DND-41 (cell line): ENCODE measurements at regions not wholly inside any gene's neighbourhood (a gene's known extent, or its start where the extent isn't known, plus 50 kb on each side); places are given as distances from the start of the nearest gene placed in this dataset.

Experiments used
- ATAC-seq: fragments of 200-7000 bp; cut with Tn5 transposase; 3 replicates; pipeline ENCODE4 v1.9.1; 2021; ENCODE audit warnings: low read depth; ENCODE audit not compliant: insufficient read depth
- DNase-seq: peaks from one replicate; pipeline ENCODE4 v3.0.0-alpha.2; 2020
- H2AFZ ChIP-seq: 2 replicates; pipeline ENCODE4 v1.6.0; 2012; ENCODE audit warnings: low read depth, low read length
- H3K27ac ChIP-seq: 2 replicates; pipeline ENCODE4 v1.5.1; 2012; ENCODE audit warnings: low read length, inconsistent platforms
- H3K27me3 ChIP-seq: fragments of 200-600 bp; sonication (generic); 2 replicates; pipeline ENCODE4 v1.6.0; 2012; ENCODE audit warnings: low read length, mild to moderate bottlenecking, inconsistent platforms; ENCODE audit not compliant: insufficient read depth, poor library complexity
- H3K36me3 ChIP-seq: 2 replicates; pipeline ENCODE4 v1.5.1; 2012; ENCODE audit warnings: low read length, inconsistent platforms; ENCODE audit not compliant: insufficient read depth
- H3K4me1 ChIP-seq: 2 replicates; pipeline ENCODE4 v1.5.1; 2012; ENCODE audit warnings: mild to moderate bottlenecking, low read length; ENCODE audit not compliant: insufficient read depth
- H3K4me2 ChIP-seq: 2 replicates; pipeline ENCODE4 v1.6.0; 2012; ENCODE audit warnings: mild to moderate bottlenecking, moderate library complexity, low read length, inconsistent platforms; ENCODE audit not compliant: insufficient read depth
- H3K4me3 ChIP-seq, 2 experiments: fragments of 200-600 bp in 1 of 2; shearing (Covaris generic) in 1 of 2; 2 replicates each; pipeline ENCODE4 v1.5.1; 2012 to 2016; ENCODE audit warnings: inconsistent platforms in 2 of 2, low read length in 2 of 2, mild to moderate bottlenecking in 2 of 2, low read depth in 1 of 2, moderate library complexity in 1 of 2
- H3K79me2 ChIP-seq: 2 replicates; pipeline ENCODE4 v1.6.0; 2012; ENCODE audit warnings: low read length, inconsistent platforms; ENCODE audit not compliant: insufficient read depth
- H3K9ac ChIP-seq: 2 replicates; pipeline ENCODE4 v1.6.0; 2012; ENCODE audit warnings: low read depth, mild to moderate bottlenecking, inconsistent platforms, low read length, moderate library complexity
- H3K9me3 ChIP-seq: 2 replicates; pipeline ENCODE4 v1.5.1; 2012; ENCODE audit warnings: low read length, moderate library complexity, mild to moderate bottlenecking, inconsistent platforms; ENCODE audit not compliant: insufficient read depth, severe bottlenecking
- H4K20me1 ChIP-seq: 2 replicates; pipeline ENCODE4 v1.6.0; 2012; ENCODE audit warnings: low read length; ENCODE audit not compliant: insufficient read depth
- CTCF ChIP-seq: IDR thresholded peaks from 2 replicates; pipeline ENCODE4 v1.5.1; 2012; ENCODE audit warnings: borderline replicate concordance, low read length, moderate library complexity, mild to moderate bottlenecking; ENCODE audit not compliant: poor library complexity, severe bottlenecking; ENCODE audit errors: extremely low read depth
- EZH2 ChIP-seq: IDR thresholded peaks from 3 replicates; pipeline ENCODE4 v1.6.1; 2012; ENCODE audit warnings: borderline replicate concordance, low read depth, mild to moderate bottlenecking, moderate library complexity, low read length, inconsistent platforms; ENCODE audit not compliant: severe bottlenecking

DNA sequence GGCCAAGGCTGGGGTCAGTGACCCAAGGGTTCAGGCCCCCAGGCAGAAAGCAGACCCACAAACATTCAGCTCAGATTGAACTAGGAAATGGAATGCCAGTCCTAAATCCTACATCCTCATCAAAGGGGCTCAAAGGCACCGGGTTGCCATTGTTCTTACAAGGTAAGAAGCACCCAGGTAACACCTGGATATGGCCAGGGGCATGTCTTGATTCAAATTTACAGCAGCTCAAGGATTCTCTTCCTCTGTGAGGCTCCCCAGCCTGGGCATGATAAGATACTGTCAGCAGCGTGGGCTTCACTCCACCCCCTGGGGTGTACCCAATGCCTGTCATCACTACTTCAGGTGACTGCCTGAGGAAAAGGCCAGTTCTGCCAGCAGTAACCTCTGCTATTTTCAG is 92.1 kb upstream of the FSTL4 start:
- no peaks in the 10 kb centered on the region; the same call in 1 of the 2 replicates for H4K20me1 ChIP-seq
- DNase-seq (no peak), ATAC-seq (no peak)
- H3K27me3 ChIP-seq: peaks cover 7% of the 10 kb centered on the region
- H3K9ac ChIP-seq: no peak overlapping the region
- TF ChIP-seq EZH2 (no peak), CTCF (no peak)
- no peaks in the 10 kb centered on the region for H3K4me1 ChIP-seq
- H3K4me3 ChIP-seq: no peak overlapping the region
- H3K36me3 ChIP-seq: no peaks in the 10 kb centered on the region
- no peaks in the 10 kb centered on the region for H3K79me2 ChIP-seq
- H3K27ac ChIP-seq: no peak overlapping the region
- no peak overlapping the region for H3K4me2 ChIP-seq
- no peaks in the 10 kb centered on the region for H3K9me3 ChIP-seq
- no peak overlapping the region for H2AFZ ChIP-seq

DNA sequence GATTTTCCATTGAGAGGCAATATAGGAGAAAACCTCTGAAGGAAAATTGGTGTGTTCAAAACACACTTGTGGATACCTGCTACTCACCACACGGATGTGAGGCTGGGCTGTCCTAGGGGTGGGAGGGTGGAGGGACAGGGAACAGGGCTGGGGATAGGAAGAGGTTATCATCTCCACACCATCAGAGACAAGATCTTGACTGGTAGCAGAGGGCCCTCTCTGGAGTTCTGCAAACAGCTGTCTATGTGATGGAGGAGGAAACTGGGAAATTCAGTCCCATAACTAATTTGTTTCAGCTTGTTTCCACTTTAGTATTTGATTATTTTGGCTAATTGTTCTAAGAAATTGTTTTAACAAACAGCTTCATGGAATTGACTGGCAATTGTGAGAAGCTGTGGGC is 91.6 kb upstream of the FSTL4 start:
- H3K9me3 ChIP-seq: no peaks in the 10 kb centered on the region
- peaks cover 7% of the 10 kb centered on the region for H3K27me3 ChIP-seq
- H3K36me3 ChIP-seq: no peaks in the 10 kb centered on the region
- H2AFZ ChIP-seq: no peak overlapping the region
- H3K4me3 ChIP-seq: no peak overlapping the region
- H3K27ac ChIP-seq: no peak overlapping the region
- no peak overlapping the region for H3K4me2 ChIP-seq
- no peak for TF ChIP-seq EZH2
- TF ChIP-seq CTCF: no peak
- no peaks in the 10 kb centered on the region; the same call in 1 of the 2 replicates for H4K20me1 ChIP-seq
- no peaks in the 10 kb centered on the region for H3K79me2 ChIP-seq
- H3K4me1 ChIP-seq: no peaks in the 10 kb centered on the region
- H3K9ac ChIP-seq: no peak overlapping the region
- DNase-seq (no peak), ATAC-seq (no peak)

DNA sequence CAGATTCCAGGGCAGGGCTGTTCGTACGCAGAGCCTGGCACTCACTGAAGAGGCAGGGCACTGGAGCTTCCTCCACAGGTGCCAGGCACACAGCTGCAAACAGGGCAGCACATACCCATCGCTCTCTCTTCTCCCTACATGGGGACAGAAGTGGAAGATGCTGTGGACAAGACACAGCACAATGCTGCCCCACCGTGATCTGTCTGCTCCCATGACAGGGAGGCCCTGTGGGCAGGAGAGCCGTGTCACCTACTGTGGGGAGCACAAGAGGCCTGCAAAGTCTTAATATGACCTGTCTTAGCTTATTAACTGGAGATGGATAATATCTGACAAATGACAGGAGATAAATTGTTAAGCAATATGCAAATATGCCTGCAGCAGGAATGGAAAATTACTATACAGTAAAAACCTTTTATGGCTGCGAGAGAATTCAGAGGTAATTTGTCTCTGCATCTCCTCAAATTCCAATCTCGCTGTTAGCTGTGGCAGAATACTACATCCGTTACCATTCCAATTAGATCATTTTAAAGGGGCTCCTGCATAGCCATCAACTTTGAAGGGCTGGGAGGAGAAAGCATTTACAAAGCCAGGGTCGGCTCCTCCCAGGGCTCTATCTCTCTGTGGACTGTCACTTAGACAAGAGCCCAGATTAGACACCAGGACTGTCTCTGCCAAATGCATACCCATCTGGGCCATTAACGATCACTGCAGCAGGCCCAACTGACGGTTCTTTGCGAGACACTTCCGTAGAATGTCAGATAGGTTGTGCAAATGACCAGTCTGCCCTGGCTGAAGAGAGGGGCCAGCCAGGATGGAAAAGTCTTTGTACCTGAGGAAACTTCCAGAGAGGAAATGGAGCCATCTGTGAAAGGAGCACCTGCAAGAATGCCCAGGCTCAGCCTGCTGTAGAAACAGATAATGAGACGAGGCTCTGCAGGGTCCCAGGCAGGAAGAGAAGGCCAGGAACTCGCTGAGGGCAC is 90.7 kb upstream of the FSTL4 start:
- no peak overlapping the region for H3K4me3 ChIP-seq
- no peaks in the 10 kb centered on the region for H3K9me3 ChIP-seq
- H3K27ac ChIP-seq: no peak overlapping the region
- no peaks in the 10 kb centered on the region for H3K36me3 ChIP-seq
- DNase-seq (no peak), ATAC-seq (no peak)
- no peak overlapping the region for H3K4me2 ChIP-seq
- no peaks in the 10 kb centered on the region; the same call in 1 of the 2 replicates for H4K20me1 ChIP-seq
- H2AFZ ChIP-seq: no peak overlapping the region
- TF ChIP-seq CTCF (no peak), EZH2 (no peak)
- H3K27me3 ChIP-seq: peaks cover 7% of the 10 kb centered on the region
- H3K4me1 ChIP-seq: no peaks in the 10 kb centered on the region
- no peak overlapping the region for H3K9ac ChIP-seq
- H3K79me2 ChIP-seq: no peaks in the 10 kb centered on the region

DNA sequence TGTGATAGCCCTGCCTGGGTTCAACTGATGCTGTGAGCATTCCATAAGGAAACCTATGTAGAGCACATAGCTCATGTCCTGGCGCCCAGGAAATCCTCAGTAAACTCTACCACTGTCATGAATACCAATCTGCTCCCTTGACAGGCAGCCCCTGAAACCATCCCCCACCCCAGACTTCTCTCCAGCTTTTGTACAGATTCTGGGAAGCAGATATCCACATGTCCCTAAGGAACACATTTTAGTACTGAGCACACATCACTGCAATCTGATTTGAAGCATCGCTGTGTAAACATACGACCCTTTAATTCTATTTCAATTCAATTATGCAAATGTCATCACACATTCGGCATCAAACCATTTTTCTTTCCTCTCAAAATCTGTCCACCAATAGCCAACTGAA is 89.5 kb upstream of the FSTL4 start:
- DNase-seq (no peak), ATAC-seq (no peak)
- TF ChIP-seq EZH2 (no peak), CTCF (no peak)

More for the DNA sequence above, 89.5 kb upstream of the FSTL4 start:
- Histone ChIP-seq H2AFZ (no peak overlapping the region), H3K9me3 (no peaks in the 10 kb centered on the region), H3K4me2 (no peak overlapping the region), H3K9ac (no peak overlapping the region), H3K79me2 (no peaks in the 10 kb centered on the region), H3K4me3 (no peak overlapping the region), H4K20me1 (no peaks in the 10 kb centered on the region; the same call in 1 of the 2 replicates), H3K27me3 (no peaks in the 10 kb centered on the region), H3K36me3 (no peaks in the 10 kb centered on the region), H3K4me1 (no peaks in the 10 kb centered on the region), H3K27ac (no peak overlapping the region)
